ENCODE measurements at regions not wholly inside any gene's neighbourhood (a gene's known extent, or its start where the extent isn't known, plus 50 kb on each side); places are given as distances from the start of the nearest gene placed in this dataset.

- Histone ChIP-seq H3K4me1 (ENCODE audit: insufficient read depth, poor library complexity, severe bottlenecking) (no peaks in the 10 kb centered on the region), H3K4me3 (ENCODE audit: severe bottlenecking) (no peak overlapping the region), H3K27me3 (ENCODE audit: insufficient read depth, poor library complexity, severe bottlenecking) (peaks cover 7% of the 10 kb centered on the region), H3K27ac (ENCODE audit: poor library complexity, severe bottlenecking) (no peak overlapping the region), H3K36me3 (ENCODE audit: low read depth) (no peaks in the 10 kb centered on the region), H3K9me3 (ENCODE audit: severe bottlenecking) (no peaks in the 10 kb centered on the region)
- no peak for DNase-seq (ENCODE audit: low spot score)
- no peak for ATAC-seq (ENCODE audit: low read depth)
- TF ChIP-seq CTCF (IDR thresholded peaks at IDR 0.05; ENCODE audit: poor library complexity, severe bottlenecking): no peak
Measured at GRCh38 chr21:32916522-32917099, 109.1 kb upstream of the OLIG2 start.

- H3K27me3 ChIP-seq (ENCODE audit: insufficient read depth, poor library complexity, severe bottlenecking): peaks cover 7% of the 10 kb centered on the region
- TF ChIP-seq CTCF (IDR thresholded peaks at IDR 0.05; ENCODE audit: poor library complexity, severe bottlenecking): no peak
- no peak overlapping the region for H3K4me3 ChIP-seq (ENCODE audit: severe bottlenecking)
- DNase-seq (ENCODE audit: low spot score): no peak
- ATAC-seq (ENCODE audit: low read depth): no peak
- H3K27ac ChIP-seq (ENCODE audit: poor library complexity, severe bottlenecking): no peak overlapping the region
- no peaks in the 10 kb centered on the region for H3K4me1 ChIP-seq (ENCODE audit: insufficient read depth, poor library complexity, severe bottlenecking)
- H3K36me3 ChIP-seq (ENCODE audit: low read depth): no peaks in the 10 kb centered on the region
- H3K9me3 ChIP-seq (ENCODE audit: severe bottlenecking): no peaks in the 10 kb centered on the region
Measured at GRCh38 chr21:32917362-32918135, 108.2 kb upstream of the OLIG2 start.

- Histone ChIP-seq H3K4me3 (ENCODE audit: severe bottlenecking) (no peak overlapping the region), H3K4me1 (ENCODE audit: insufficient read depth, poor library complexity, severe bottlenecking) (no peaks in the 10 kb centered on the region), H3K27me3 (ENCODE audit: insufficient read depth, poor library complexity, severe bottlenecking) (peaks cover 3% of the 10 kb centered on the region), H3K9me3 (ENCODE audit: severe bottlenecking) (no peaks in the 10 kb centered on the region), H3K27ac (ENCODE audit: poor library complexity, severe bottlenecking) (no peak overlapping the region), H3K36me3 (ENCODE audit: low read depth) (no peaks in the 10 kb centered on the region)
- ATAC-seq (ENCODE audit: low read depth) (no peak), DNase-seq (ENCODE audit: low spot score) (no peak)
- no peak for TF ChIP-seq CTCF (IDR thresholded peaks at IDR 0.05; ENCODE audit: poor library complexity, severe bottlenecking)
Measured at GRCh38 chr21:32918478-32919120, 107.1 kb upstream of the OLIG2 start.

- no peaks in the 10 kb centered on the region for H3K36me3 ChIP-seq (ENCODE audit: low read depth)
- DNase-seq (ENCODE audit: low spot score) (no peak), ATAC-seq (ENCODE audit: low read depth) (no peak)
- no peak for TF ChIP-seq CTCF (IDR thresholded peaks at IDR 0.05; ENCODE audit: poor library complexity, severe bottlenecking)
- H3K27me3 ChIP-seq (ENCODE audit: insufficient read depth, poor library complexity, severe bottlenecking): no peaks in the 10 kb centered on the region
- H3K4me1 ChIP-seq (ENCODE audit: insufficient read depth, poor library complexity, severe bottlenecking): no peaks in the 10 kb centered on the region
- no peak overlapping the region for H3K27ac ChIP-seq (ENCODE audit: poor library complexity, severe bottlenecking)
- no peaks in the 10 kb centered on the region for H3K9me3 ChIP-seq (ENCODE audit: severe bottlenecking)
- H3K4me3 ChIP-seq (ENCODE audit: severe bottlenecking): no peak overlapping the region
Measured at GRCh38 chr21:32920474-32920873, 105.3 kb upstream of the OLIG2 start.
